ENCODE measurements at regions not wholly inside any gene's neighbourhood (a gene's known extent, or its start where the extent isn't known, plus 50 kb on each side); places are given as distances from the start of the nearest gene placed in this dataset.
"Not testable (repeated sequence)": the region's sequence is repeated elsewhere in the genome, so short reads cannot be mapped to it uniquely, and the experiment has no call there.

DNA sequence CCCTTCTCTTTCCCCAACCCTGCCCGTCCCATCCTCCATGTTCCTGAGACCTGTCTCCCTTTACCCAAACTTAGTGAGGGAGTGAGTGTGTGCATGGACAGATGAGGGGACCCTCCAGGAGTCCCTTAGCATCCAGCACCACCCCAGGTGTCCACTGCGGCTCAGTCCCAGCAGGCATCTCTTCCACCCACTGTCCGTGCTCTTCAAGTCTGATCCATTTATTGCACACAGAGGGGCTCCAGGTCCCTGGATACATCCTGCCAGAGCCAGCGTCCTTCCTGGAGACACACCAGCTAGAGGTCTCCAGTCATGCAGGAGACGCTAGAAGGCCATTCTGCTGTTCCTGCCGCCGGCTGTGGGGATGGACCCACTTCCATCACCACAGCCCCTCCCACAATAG, 239.2 kb downstream of the ADGRD1 start:
- H3K4me3 ChIP-seq (ENCODE audit: low read depth, low read length) = no peak overlapping the region

GRCh38 chr12:131194166-131194565, 240.5 kb downstream of the ADGRD1 start:
- H3K4me3 ChIP-seq (ENCODE audit: low read depth, low read length) = no peak overlapping the region

DNA sequence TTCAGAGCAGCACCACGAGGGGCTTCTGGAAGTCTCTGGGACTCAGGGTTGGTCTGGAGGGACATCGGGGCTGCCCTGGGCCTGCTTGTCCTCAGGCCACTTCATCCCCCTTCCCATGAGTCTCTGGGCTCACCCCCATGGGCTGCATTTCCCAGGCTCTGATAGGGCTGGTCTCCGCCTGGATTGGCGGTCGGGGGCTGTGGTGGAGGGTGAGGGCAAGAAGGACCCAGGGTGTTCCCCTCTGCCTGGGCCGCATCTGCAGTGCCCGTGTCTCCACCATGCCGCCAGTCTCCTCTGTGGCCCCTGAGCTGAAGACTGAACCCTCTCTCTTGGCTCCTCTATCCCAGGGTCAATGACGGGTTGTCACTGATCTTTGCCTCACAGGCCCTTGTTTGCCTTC, 242.1 kb downstream of the ADGRD1 start:
- no peak overlapping the region for H3K4me3 ChIP-seq (ENCODE audit: low read depth, low read length)

- no peak overlapping the region for H3K4me3 ChIP-seq (ENCODE audit: low read depth, low read length)
Observed at GRCh38 chr12:131196220-131196619, 242.5 kb downstream of the ADGRD1 start.

GRCh38 chr12:131197490-131197889, 243.8 kb downstream of the ADGRD1 start:
- no peak overlapping the region for H3K4me3 ChIP-seq (ENCODE audit: low read depth, low read length)

GRCh38 chr12:131199221-131199620, 245.5 kb downstream of the ADGRD1 start:
- H3K4me3 ChIP-seq (ENCODE audit: low read depth, low read length) = no peak overlapping the region

DNA sequence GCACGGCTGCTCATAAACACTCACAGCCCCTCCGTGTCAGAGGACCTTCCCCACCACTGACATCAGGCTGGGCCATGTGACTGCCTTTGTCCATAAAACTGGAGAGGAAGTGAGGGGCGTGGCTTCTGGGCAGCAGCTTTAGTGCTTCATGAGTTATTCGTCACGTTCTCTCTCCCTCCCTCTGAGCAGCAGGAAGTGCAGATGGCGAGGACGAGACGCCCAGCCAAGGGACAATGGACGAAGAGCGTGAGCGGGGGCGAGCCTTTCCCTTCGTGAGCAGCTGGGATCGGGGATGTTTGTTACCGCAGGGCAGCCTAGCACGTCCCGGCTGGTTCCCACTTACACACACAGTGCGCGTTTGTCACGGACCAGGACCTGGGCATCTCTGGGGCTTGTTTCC, 248.2 kb downstream of the ADGRD1 start:
- H3K4me3 ChIP-seq (ENCODE audit: low read depth, low read length) = not testable (repeated sequence)

DNA sequence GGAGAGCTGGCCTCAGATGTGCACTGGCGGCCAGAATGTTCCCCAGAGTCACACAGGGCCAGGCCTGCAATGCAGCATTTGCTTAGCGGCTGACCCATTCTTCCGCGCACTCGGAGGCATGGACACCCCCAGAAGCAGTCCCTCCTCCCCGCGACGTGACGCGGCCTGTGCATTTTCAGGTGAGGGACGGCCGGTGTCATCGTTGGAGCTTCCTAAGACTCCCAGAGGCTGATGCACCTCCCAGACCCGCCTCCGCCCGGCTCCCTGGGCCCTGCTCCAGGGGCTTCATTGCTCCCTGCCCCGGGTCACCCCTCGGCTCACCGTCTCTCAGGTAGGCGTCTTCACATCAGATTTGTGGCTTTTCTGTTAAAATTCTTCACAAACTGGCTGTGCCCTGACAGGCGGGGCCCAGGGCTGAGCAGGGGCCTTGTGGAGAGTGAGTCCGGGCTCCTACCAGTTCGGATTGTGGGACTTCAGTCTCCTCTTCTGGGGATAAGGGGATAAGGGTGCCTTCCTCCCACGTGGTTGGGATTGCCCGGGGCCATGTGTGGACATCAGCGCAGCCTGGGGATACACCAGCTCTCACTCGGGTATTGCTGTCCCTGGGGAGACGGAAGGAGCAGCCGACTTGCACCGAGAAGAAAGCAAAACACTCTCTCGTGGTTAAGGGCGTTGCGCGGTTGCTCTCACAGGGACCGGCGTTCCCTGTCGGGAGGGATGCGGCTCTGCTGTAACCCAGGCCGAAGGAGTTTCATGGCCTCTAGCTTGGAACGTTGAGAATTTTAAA, 249.1 kb downstream of the ADGRD1 start:
- no peak overlapping the region for H3K4me3 ChIP-seq (ENCODE audit: low read depth, low read length)

DNA sequence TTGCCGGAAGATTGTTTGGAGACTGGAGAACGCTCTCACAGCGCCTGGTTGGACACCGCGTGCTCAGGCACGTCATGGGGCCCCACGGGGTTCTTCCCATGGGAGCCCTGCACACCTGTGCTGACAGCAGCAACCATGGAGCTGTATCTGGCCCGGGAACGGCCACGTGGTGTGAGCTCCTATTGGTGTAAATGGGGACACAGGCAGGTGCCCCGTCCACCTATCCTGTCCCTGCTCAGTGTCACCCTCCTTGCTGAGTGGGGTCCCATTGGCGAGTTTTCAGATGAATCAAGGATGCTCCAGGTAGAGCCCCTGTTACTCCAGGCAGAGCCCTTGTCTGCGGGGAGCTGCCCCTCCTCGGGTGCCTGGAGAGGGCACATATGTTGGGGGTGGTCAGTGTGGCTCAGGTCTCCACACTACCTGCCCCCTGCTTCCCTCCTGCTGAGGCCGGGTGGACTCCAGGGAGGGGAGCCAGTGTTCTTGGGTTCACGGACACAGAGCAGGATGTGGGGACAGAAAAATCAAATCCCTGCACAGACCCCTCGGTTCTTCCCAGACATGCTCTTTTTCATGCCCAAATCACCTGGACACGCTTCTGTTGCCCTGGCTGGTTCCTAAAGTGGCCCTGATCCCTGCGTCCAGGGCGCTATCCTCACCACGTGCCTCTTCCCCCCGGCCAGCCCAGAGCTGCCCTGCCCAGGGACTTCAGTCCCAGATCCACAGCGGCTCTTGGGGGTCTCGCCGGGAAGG, 250.1 kb downstream of the ADGRD1 start:
- no peak overlapping the region for H3K4me3 ChIP-seq (ENCODE audit: low read depth, low read length)

GRCh38 chr12:131204416-131205274, 250.9 kb downstream of the ADGRD1 start:
- no peak overlapping the region for H3K4me3 ChIP-seq (ENCODE audit: low read depth, low read length)

- not testable (repeated sequence) for H3K4me3 ChIP-seq (ENCODE audit: low read depth, low read length)
Observed at GRCh38 chr12:131205275-131205933, 251.7 kb downstream of the ADGRD1 start.

DNA sequence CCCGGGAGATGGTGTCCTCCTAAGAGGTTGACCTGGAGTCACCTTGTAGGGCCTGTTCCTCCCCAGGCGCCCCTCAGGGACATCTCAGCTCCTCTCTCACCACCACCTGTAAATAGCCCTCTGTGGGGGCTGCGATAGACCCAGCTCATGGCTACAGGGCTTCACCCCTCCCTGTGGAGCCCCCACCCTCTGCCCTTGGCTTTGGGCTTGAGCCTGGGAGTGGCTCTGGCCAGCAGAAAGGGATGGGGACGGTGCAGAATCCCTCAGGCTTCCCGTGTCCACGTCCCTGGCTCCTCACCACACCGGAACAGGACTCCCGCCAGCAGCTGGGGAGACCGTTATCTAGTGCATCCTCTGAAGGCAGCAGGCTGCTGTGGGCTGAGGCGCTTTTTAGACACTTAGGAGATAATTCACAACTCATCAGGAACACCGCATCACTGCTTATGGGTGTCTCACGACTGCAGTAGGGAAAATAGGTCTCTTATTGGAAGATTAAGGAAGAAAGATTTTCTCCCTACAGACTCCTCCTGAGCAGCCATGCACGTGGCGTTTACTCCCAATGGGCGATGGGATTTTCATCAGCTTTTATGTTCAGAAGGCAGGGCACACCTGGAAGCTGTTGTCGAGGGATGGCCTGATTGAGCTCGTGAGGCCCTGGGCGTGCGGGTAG, 253.1 kb downstream of the ADGRD1 start:
- H3K4me3 ChIP-seq (ENCODE audit: low read depth, low read length) = not testable (repeated sequence)

- not testable (repeated sequence) for H3K4me3 ChIP-seq (ENCODE audit: low read depth, low read length)
Observed at GRCh38 chr12:131207300-131207660, 253.6 kb downstream of the ADGRD1 start.

GRCh38 chr12:131207841-131208240, 254.1 kb downstream of the ADGRD1 start:
- H3K4me3 ChIP-seq (ENCODE audit: low read depth, low read length) = not testable (repeated sequence)

GRCh38 chr12:131208425-131208824, 254.7 kb downstream of the ADGRD1 start:
- H3K4me3 ChIP-seq (ENCODE audit: low read depth, low read length) = no peak overlapping the region

- H3K4me3 ChIP-seq (ENCODE audit: low read depth, low read length) = no peak overlapping the region
Observed at GRCh38 chr12:131209082-131210070, 255.7 kb downstream of the ADGRD1 start.

DNA sequence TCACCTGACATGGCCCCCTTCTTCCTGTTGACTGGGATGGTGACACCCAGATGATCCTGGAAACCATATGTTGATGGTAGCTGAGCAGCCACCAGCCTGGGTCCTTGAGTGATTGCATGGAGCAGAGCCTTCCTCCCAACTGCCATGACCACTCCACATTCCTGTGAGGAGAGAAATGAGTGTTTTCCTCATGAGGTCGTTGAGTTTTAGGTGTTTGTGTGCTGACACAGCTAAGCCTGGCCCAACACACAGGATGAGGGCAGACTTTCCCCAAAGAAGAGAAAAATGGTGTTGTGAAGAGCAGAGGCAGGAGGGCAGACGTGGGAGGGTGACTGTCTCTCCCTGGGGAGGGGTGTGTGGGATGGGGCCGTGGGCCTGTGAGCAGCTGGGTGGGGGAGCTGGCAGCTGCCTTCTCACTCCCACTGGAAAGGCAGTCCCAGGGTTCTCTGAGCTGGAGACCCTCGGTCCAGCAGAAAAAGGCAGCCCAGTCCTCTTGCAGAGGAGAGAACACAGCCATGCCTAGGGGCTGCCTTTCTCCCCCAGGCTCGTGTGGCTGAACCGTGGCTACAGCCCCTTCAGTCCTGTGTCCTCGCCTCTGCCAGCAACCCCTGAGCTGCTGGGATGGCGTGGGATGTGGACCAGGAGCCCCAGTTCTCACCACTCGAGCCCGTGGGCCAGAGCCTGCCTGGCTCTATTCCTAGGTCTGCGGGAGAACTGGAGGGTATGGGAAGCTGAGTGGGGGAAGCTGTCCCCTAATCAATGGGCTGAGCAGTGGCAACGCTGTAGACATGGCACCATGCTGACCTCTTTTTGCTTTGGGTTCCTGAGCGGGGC, 257.0 kb downstream of the ADGRD1 start:
- H3K4me3 ChIP-seq (ENCODE audit: low read depth, low read length) = no peak overlapping the region

DNA sequence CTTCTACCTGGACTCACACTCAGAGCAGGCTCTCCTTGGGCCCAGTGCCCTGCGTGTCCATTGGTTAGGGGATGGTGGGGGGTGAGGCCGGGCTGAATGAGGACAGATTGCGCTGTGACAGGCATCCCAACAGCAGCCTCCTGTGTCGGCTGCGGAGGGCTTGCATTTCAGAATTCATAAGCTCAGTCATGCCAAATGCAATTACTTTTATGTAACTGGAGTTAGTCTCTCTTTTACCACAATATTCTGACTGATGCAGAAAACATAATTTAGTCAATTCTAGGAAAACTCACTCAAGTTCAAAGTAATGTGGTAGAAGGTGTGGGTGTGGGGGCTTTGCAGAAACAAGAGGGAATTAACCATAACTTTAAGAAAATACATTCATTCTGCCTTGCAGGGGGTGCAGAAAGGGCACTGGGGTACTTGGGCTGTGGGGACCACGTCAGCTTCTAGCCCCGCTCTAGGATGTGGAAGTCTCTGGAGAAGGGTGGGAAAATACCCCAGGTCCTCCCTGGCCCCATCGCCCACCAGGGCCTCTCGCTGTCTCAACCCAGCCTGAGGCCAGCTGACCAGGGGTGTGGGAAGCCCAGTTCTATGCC, 257.7 kb downstream of the ADGRD1 start:
- no peak overlapping the region for H3K4me3 ChIP-seq (ENCODE audit: low read depth, low read length)

Data from iPS-11a (cell line).